ENCODE measurements at regions not wholly inside any gene's neighbourhood (a gene's known extent, or its start where the extent isn't known, plus 50 kb on each side); places are given as distances from the start of the nearest gene placed in this dataset.

DNA sequence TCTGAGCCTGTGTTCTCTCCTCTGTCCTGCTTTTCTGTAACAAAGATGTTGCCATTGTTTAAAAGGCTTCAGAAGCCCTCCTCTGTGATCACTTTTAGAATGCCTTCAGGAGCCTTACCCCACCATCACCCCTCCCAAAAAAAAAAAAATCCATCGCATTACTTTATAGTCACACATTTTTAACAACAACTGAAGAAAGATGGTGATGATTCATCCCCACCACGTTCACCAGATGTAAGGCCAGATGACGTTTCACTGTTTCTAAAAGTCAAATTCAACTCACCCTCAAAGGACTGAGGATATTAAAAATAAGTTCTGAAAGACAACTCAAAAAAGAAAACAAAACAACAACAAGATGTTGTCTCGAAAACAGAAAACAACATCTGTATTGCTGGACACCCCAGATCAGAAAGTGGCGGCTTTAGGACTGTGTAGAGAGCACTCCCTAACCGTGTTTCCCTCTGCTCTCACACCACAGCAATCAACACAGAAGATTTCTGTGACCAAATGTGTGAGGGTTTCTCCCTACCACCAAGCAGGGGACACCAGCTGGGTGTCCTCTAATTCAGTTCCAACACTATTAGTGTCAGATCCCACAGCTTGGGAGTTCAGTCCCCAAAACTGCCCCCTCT is 61.9 kb upstream of the CREB1 start:
- Histone ChIP-seq H3K4me3 (no peak overlapping the region), H3K9me3 (no peaks in the 10 kb centered on the region), H3K27ac (replicated peaks in 1 of 4) (no peak overlapping the region), H3K4me1 (peaks cover 1 to 6% (median 5%) of the 10 kb centered on the region in 4 donors), H3K27me3 (no peaks in the 10 kb centered on the region), H3K36me3 (no peaks in the 10 kb centered on the region)
- intact Hi-C loops (cut with DNase I) = no loop called here
- no peak for DNase-seq (ENCODE audit: extremely low spot score)
- TF ChIP-seq POLR2AphosphoS5 (IDR thresholded peaks at IDR 0.05) (no peak), POLR2A (IDR thresholded peaks at IDR 0.05; ENCODE audit: low read depth) (no peak), EP300 (IDR thresholded peaks at IDR 0.05) (no peak)
- TF ChIP-seq, protein P1, sequence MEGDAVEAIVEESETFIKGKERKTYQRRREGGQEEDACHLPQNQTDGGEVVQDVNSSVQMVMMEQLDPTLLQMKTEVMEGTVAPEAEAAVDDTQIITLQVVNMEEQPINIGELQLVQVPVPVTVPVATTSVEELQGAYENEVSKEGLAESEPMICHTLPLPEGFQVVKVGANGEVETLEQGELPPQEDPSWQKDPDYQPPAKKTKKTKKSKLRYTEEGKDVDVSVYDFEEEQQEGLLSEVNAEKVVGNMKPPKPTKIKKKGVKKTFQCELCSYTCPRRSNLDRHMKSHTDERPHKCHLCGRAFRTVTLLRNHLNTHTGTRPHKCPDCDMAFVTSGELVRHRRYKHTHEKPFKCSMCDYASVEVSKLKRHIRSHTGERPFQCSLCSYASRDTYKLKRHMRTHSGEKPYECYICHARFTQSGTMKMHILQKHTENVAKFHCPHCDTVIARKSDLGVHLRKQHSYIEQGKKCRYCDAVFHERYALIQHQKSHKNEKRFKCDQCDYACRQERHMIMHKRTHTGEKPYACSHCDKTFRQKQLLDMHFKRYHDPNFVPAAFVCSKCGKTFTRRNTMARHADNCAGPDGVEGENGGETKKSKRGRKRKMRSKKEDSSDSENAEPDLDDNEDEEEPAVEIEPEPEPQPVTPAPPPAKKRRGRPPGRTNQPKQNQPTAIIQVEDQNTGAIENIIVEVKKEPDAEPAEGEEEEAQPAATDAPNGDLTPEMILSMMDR (IDR thresholded peaks at IDR 0.05) = no peak
- 54% methylated on average over 6 of the region's 6 CpGs for WGBS

DNA sequence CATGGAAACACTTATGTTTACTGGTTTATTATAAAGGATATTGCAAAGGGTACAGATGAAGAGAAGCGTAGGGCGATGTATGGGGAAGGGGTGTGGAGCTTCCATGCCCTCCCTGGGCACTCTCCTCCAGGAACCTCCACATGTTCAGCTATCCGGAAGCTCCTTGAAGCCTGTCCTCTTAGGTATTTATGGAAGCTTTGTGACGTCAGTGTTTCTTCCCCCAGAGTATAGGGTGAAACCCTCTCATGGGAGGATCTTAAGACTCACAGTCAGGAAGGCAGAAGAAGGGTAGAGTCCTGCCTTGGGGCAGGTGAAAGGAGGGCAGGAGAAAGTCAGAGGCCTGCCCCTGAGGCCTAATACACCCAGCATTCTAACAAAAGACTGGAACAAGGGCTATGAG is 61.3 kb upstream of the CREB1 start:
- H3K4me1 ChIP-seq = peaks cover 8 to 12% (median 11%) of the 10 kb centered on the region in 4 donors
- H3K9me3 ChIP-seq = no peaks in the 10 kb centered on the region
- no peak overlapping the region for H3K4me3 ChIP-seq
- no peak overlapping the region for H3K27ac ChIP-seq (replicated peaks in 1 of 4)
- H3K36me3 ChIP-seq = no peaks in the 10 kb centered on the region
- DNase-seq (ENCODE audit: extremely low spot score) = no peak
- WGBS = 94% methylated on average over 4 of the region's 4 CpGs
- no peaks in the 10 kb centered on the region for H3K27me3 ChIP-seq
- intact Hi-C loops (cut with DNase I) = no loop called here
- TF ChIP-seq POLR2A (IDR thresholded peaks at IDR 0.05; ENCODE audit: low read depth) (no peak), POLR2AphosphoS5 (IDR thresholded peaks at IDR 0.05) (no peak), EP300 (IDR thresholded peaks at IDR 0.05) (no peak)
- TF ChIP-seq, protein P1 (IDR thresholded peaks at IDR 0.05) = no peak

DNA sequence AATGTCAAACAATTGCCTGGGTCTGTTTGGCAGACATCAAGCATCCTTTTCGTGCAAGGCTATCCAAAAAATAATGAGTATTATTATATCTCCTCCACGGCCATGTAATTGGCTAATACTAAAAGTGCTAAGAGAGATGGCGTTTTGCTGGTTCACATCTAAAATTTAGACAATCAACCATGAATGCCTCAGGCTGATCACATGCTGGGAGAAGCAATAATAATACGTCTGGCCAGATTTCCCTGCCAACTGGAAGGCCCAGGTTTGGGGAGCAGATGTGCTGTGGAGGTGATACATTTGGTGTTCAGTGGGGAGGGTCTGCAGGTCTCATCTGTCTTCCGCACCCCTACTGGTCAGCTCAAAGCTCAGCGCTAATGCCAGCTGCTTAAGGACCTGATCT is 60.3 kb upstream of the CREB1 start:
- TF ChIP-seq, protein P1 (IDR thresholded peaks at IDR 0.05) = no peak
- no peak for TF ChIP-seq EP300 (IDR thresholded peaks at IDR 0.05)
- TF ChIP-seq POLR2AphosphoS5 (IDR thresholded peaks at IDR 0.05) = no peak
- TF ChIP-seq POLR2A (IDR thresholded peaks at IDR 0.05; ENCODE audit: low read depth) = no peak
- 89% methylated on average over 6 of the region's 6 CpGs for WGBS
- Histone ChIP-seq H3K9me3 (no peaks in the 10 kb centered on the region), H3K4me3 (no peak overlapping the region), H3K27me3 (no peaks in the 10 kb centered on the region), H3K27ac (replicated peaks in 1 of 4) (no peak overlapping the region), H3K4me1 (peaks cover 14 to 21% (median 19%) of the 10 kb centered on the region in 4 donors), H3K36me3 (no peaks in the 10 kb centered on the region)
- intact Hi-C loops (cut with DNase I) = no loop called here
- no peak for DNase-seq (ENCODE audit: extremely low spot score)

DNA sequence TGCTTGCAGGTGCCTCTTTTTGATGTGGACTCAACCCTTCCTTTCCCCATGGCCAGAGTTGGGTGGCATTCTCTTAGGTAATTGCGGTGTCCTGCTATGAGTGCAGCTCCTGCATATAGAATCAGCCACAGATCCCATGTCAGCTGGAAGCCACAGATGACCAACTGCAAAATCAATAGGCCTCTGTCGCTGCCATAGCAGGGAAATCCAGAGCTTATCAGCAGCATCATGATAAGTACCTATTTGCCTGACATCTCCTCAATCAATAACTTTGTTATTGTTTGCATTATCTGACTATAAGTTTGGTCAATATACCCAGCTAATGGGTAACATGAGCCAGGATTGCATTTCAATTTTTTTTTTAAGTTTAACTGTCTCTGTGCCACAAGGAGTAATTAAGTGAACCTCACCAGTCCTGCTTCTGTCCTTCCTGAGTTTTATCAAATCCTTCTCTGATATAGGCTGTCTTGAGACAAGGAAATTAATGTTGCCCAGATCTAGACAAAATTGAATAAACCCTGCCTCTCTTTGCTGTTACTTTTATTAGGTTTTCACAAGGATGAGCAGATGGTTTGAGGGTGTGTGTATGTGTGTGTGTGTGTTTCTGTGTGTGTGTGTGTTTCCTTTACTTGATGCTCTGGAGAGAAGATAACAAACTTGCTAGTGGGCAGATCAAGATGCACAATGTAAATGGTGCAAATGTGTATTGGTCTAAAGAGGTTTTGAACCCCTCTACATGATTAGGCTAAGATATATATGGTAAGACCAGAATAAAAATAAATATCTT is 59.6 kb upstream of the CREB1 start:
- intact Hi-C loops (cut with DNase I) = loop anchor here (10.0 kb wide), 1 partner anchor 135 kb away; no protein-coding TSS in a partner anchor
- Histone ChIP-seq H3K4me1 (peaks cover 16 to 28% (median 26%) of the 10 kb centered on the region in 4 donors), H3K4me3 (no peak overlapping the region), H3K9me3 (no peaks in the 10 kb centered on the region), H3K27me3 (no peaks in the 10 kb centered on the region), H3K36me3 (no peaks in the 10 kb centered on the region), H3K27ac (replicated peaks in 1 of 4) (no peak overlapping the region)
- TF ChIP-seq EP300 (IDR thresholded peaks at IDR 0.05) (no peak), POLR2A (IDR thresholded peaks at IDR 0.05; ENCODE audit: low read depth) (no peak), POLR2AphosphoS5 (IDR thresholded peaks at IDR 0.05) (no peak)
- TF ChIP-seq, protein P1 (IDR thresholded peaks at IDR 0.05) = no peak
- DNase-seq (ENCODE audit: extremely low spot score) = no peak
- WGBS = 100% methylated on average over 2 of the region's 2 CpGs
